OCI-LY7 (cell line): ENCODE measurements at regions not wholly inside any gene's neighbourhood (a gene's known extent, or its start where the extent isn't known, plus 50 kb on each side); places are given as distances from the start of the nearest gene placed in this dataset.

ENCODE experiments used
- EZH2phosphoT487 ChIP-seq: fragments of 200-600 bp; sonication (generic); IDR thresholded peaks from 2 replicates; pipeline ENCODE4 v1.6.1; 2018; ENCODE audit warnings: low read depth, borderline replicate concordance, mild to moderate bottlenecking, mixed run types, antibody characterized with exemption, low read length, moderate library complexity, mixed read lengths
- TF ChIP-seq, protein P1 (sequence below): fragments of 200-600 bp; sonication (generic); conservative IDR thresholded peaks from 2 replicates; pipeline ENCODE4 v1.5.1; 2014; ENCODE audit warnings: mild to moderate bottlenecking, antibody characterized with exemption, low read length, moderate library complexity, mixed read lengths

DNA sequence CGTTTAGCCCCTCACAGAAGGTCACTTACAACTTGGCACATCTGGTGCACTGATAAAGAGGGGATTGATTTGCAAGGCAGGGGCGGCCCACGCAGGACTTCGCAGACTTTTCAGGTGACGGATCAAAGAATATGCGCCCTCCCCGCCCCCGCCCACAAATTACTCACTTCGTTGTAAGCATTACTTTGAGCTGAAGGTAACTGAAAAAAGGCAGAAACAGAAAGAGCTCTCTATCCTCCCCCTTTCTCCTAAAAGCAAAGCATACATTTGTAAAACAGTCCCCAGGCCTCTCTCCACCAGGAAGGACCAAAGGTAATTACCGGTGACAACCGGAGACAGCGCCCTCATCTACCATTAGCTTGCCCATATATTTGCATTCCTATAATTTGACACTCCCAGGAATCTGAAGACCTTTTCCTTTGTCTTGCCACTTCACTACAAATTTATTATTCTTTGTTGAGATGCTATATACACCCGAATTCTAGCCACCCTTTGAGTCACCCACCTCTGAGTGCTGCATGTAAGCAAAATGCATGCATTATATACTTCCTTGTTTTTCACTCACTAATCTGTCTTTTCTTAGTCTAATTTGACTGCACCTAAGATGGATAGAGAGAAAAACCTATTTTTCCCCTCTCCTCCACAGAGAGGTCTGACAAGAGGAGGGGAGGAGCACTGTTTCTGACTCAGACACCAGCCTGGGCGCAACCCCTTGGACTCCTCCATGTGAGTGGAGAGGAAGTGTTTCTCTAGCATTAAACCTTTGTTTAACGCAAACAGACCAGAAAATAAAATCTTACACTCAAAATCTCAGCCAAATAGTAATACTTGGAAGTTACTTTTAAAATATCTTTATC, 74.7 kb upstream of the SPIN1 start:
- TF ChIP-seq, protein P1, sequence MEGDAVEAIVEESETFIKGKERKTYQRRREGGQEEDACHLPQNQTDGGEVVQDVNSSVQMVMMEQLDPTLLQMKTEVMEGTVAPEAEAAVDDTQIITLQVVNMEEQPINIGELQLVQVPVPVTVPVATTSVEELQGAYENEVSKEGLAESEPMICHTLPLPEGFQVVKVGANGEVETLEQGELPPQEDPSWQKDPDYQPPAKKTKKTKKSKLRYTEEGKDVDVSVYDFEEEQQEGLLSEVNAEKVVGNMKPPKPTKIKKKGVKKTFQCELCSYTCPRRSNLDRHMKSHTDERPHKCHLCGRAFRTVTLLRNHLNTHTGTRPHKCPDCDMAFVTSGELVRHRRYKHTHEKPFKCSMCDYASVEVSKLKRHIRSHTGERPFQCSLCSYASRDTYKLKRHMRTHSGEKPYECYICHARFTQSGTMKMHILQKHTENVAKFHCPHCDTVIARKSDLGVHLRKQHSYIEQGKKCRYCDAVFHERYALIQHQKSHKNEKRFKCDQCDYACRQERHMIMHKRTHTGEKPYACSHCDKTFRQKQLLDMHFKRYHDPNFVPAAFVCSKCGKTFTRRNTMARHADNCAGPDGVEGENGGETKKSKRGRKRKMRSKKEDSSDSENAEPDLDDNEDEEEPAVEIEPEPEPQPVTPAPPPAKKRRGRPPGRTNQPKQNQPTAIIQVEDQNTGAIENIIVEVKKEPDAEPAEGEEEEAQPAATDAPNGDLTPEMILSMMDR = no peak
- TF ChIP-seq EZH2phosphoT487 = no peak
